ENCODE measurements at regions not wholly inside any gene's neighbourhood (a gene's known extent, or its start where the extent isn't known, plus 50 kb on each side); places are given as distances from the start of the nearest gene placed in this dataset.

- DNase-seq (no peak), FAIRE-seq (no peak)
- 65 to 71% (median 71%) methylated on average over 5 of the region's 5 CpGs for WGBS, 3 donors
- Histone ChIP-seq H3K4me3 (ENCODE audit: low read depth in 1 of 3, low read length in 3 of 3) (no peak overlapping the region), H3K27ac (ENCODE audit: low read depth in 1 of 3, low read length in 2 of 3) (no peak overlapping the region), H3K4me1 (ENCODE audit: control insufficient read depth in 3 of 3, insufficient read depth in 2 of 3, low read depth in 1 of 3, low read length in 2 of 3) (no peaks in the 10 kb centered on the region), H3K9me3 (ENCODE audit: control insufficient read depth in 2 of 2, insufficient read depth in 1 of 2, low read depth in 1 of 2, low read length in 1 of 2) (no peaks in the 10 kb centered on the region), H3K27me3 (ENCODE audit: control insufficient read depth in 3 of 3, insufficient read depth in 3 of 3, low read length in 3 of 3) (no peaks in the 10 kb centered on the region), H3K36me3 (ENCODE audit: control insufficient read depth in 3 of 3, insufficient read depth in 2 of 3, low read depth in 1 of 3, low read length in 3 of 3) (no peaks in the 10 kb centered on the region)
Observed at GRCh38 chr3:39592311-39593050, 125.0 kb downstream of the MOBP start.

DNA sequence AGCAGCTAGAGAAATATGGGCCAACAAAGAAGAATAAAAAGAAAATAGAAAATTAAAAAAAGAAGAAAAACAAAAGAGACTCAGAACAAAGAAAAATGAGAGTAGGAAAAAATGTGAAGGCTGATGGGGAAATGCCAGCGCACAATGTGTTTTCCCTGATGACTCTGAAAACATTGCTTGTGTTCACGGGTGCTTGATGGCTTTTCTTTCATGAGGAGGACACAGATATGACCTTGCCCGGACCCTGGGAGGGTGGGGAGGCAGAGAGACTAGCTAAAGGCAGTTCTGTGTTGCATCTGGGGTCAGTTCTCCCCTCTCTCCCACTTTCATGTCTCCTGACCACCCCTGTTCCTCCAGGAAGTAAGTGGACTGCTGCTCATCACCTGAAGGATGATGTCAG lies 125.9 kb downstream of the MOBP start:
- Histone ChIP-seq H3K27ac (ENCODE audit: low read depth in 1 of 3, low read length in 2 of 3) (no peak overlapping the region), H3K4me1 (ENCODE audit: control insufficient read depth in 3 of 3, insufficient read depth in 2 of 3, low read depth in 1 of 3, low read length in 2 of 3) (no peaks in the 10 kb centered on the region), H3K9me3 (ENCODE audit: control insufficient read depth in 2 of 2, insufficient read depth in 1 of 2, low read depth in 1 of 2, low read length in 1 of 2) (no peaks in the 10 kb centered on the region), H3K36me3 (ENCODE audit: control insufficient read depth in 3 of 3, insufficient read depth in 2 of 3, low read depth in 1 of 3, low read length in 3 of 3) (no peaks in the 10 kb centered on the region), H3K4me3 (ENCODE audit: low read depth in 1 of 3, low read length in 3 of 3) (no peak overlapping the region), H3K27me3 (ENCODE audit: control insufficient read depth in 3 of 3, insufficient read depth in 3 of 3, low read length in 3 of 3) (no peaks in the 10 kb centered on the region)
- DNase-seq (no peak), FAIRE-seq (no peak)
- WGBS, 3 donors: 39 to 53% (median 48%) methylated on average over 3 of the region's 3 CpGs

DNA sequence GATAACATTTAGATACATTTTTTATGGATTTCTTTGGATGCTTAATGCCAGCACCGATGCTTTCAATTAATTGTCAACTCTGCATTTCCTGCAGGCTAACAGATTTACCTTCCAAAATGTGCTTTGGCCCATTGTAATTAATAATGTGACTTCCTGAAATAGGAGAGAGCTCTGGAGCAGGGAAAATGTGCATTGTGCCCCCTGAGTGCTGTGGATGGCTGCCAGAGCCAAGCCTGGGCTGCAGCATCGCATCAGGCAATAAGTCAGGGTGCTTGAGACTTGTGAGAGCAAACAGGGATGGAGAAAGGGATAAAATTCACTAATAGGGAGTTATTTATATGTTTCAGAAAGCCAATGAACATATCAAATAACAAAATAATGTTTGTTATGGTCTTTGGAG lies 133.8 kb downstream of the MOBP start:
- Histone ChIP-seq H3K4me3 (ENCODE audit: low read depth in 1 of 3, low read length in 3 of 3) (no peak overlapping the region), H3K27me3 (ENCODE audit: control insufficient read depth in 3 of 3, insufficient read depth in 3 of 3, low read length in 3 of 3) (no peaks in the 10 kb centered on the region), H3K9me3 (ENCODE audit: control insufficient read depth in 2 of 2, insufficient read depth in 1 of 2, low read depth in 1 of 2, low read length in 1 of 2) (no peaks in the 10 kb centered on the region), H3K36me3 (ENCODE audit: control insufficient read depth in 3 of 3, insufficient read depth in 2 of 3, low read depth in 1 of 3, low read length in 3 of 3) (no peaks in the 10 kb centered on the region), H3K4me1 (ENCODE audit: control insufficient read depth in 3 of 3, insufficient read depth in 2 of 3, low read depth in 1 of 3, low read length in 2 of 3) (no peaks in the 10 kb centered on the region), H3K27ac (ENCODE audit: low read depth in 1 of 3, low read length in 2 of 3) (no peak overlapping the region)
- WGBS, 3 donors: 37 to 54% (median 47%) methylated on average over 2 of the region's 2 CpGs
- FAIRE-seq (no peak), DNase-seq (no peak)

GRCh38 chr3:39605837-39606236 lies 138.4 kb downstream of the MOBP start:
- Histone ChIP-seq H3K27ac (ENCODE audit: low read depth in 1 of 3, low read length in 2 of 3) (no peak overlapping the region), H3K4me3 (ENCODE audit: low read depth in 1 of 3, low read length in 3 of 3) (no peak overlapping the region), H3K36me3 (ENCODE audit: control insufficient read depth in 3 of 3, insufficient read depth in 2 of 3, low read depth in 1 of 3, low read length in 3 of 3) (no peaks in the 10 kb centered on the region), H3K4me1 (ENCODE audit: control insufficient read depth in 3 of 3, insufficient read depth in 2 of 3, low read depth in 1 of 3, low read length in 2 of 3) (no peaks in the 10 kb centered on the region), H3K27me3 (ENCODE audit: control insufficient read depth in 3 of 3, insufficient read depth in 3 of 3, low read length in 3 of 3) (no peaks in the 10 kb centered on the region), H3K9me3 (ENCODE audit: control insufficient read depth in 2 of 2, insufficient read depth in 1 of 2, low read depth in 1 of 2, low read length in 1 of 2) (no peaks in the 10 kb centered on the region)
- DNase-seq (no peak), FAIRE-seq (no peak)
- WGBS, 3 donors: 85 to 93% (median 91%) methylated on average over 1 of the region's 1 CpG

DNA sequence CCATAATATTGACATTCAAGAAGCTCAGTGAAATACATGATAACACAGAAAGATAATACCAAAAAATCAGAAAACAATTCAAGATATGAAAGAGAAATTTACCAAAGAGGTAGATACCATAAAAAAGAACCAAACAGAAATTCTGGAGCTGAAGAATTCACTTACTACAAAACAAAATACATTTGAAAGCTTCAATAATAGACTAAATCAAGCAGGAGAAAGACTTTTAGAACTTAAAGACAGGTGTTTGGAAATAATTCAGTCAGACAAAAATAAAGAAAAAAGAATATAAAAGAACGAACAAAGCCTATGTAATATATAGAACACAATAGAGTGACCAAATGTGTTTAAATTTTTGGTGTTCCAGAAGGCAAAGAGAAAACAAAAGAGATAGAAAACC lies 158.7 kb downstream of the MOBP start:
- FAIRE-seq: peak; percentile 59
- WGBS, 3 donors: 71 to 89% (median 87%) methylated on average over 1 of the region's 1 CpG
- no peak overlapping the region for H3K4me3 ChIP-seq (ENCODE audit: low read depth in 1 of 3, low read length in 3 of 3)
- H3K4me1 ChIP-seq (ENCODE audit: control insufficient read depth in 3 of 3, insufficient read depth in 2 of 3, low read depth in 1 of 3, low read length in 2 of 3): no peaks in the 10 kb centered on the region
- H3K27me3 ChIP-seq (ENCODE audit: control insufficient read depth in 3 of 3, insufficient read depth in 3 of 3, low read length in 3 of 3): no peaks in the 10 kb centered on the region
- H3K9me3 ChIP-seq (ENCODE audit: control insufficient read depth in 2 of 2, insufficient read depth in 1 of 2, low read depth in 1 of 2, low read length in 1 of 2): no peaks in the 10 kb centered on the region
- no peaks in the 10 kb centered on the region for H3K36me3 ChIP-seq (ENCODE audit: control insufficient read depth in 3 of 3, insufficient read depth in 2 of 3, low read depth in 1 of 3, low read length in 3 of 3)
- no peak overlapping the region for H3K27ac ChIP-seq (ENCODE audit: low read depth in 1 of 3, low read length in 2 of 3)
- DNase-seq: no peak

- Histone ChIP-seq H3K27ac (ENCODE audit: low read depth in 1 of 3, low read length in 2 of 3) (no peak overlapping the region), H3K4me1 (ENCODE audit: control insufficient read depth in 3 of 3, insufficient read depth in 2 of 3, low read depth in 1 of 3, low read length in 2 of 3) (no peaks in the 10 kb centered on the region), H3K27me3 (ENCODE audit: control insufficient read depth in 3 of 3, insufficient read depth in 3 of 3, low read length in 3 of 3) (no peaks in the 10 kb centered on the region), H3K36me3 (ENCODE audit: control insufficient read depth in 3 of 3, insufficient read depth in 2 of 3, low read depth in 1 of 3, low read length in 3 of 3) (no peaks in the 10 kb centered on the region), H3K4me3 (ENCODE audit: low read depth in 1 of 3, low read length in 3 of 3) (no peak overlapping the region), H3K9me3 (ENCODE audit: control insufficient read depth in 2 of 2, insufficient read depth in 1 of 2, low read depth in 1 of 2, low read length in 1 of 2) (no peaks in the 10 kb centered on the region)
- FAIRE-seq: no peak
- DNase-seq: no peak
- 25 to 48% (median 26%) methylated on average over 5 of the region's 5 CpGs for WGBS, 3 donors
Observed at GRCh38 chr3:39631136-39631535, 163.7 kb downstream of the MOBP start.

- Histone ChIP-seq H3K4me1 (ENCODE audit: control insufficient read depth in 3 of 3, insufficient read depth in 2 of 3, low read depth in 1 of 3, low read length in 2 of 3) (no peaks in the 10 kb centered on the region), H3K9me3 (ENCODE audit: control insufficient read depth in 2 of 2, insufficient read depth in 1 of 2, low read depth in 1 of 2, low read length in 1 of 2) (no peaks in the 10 kb centered on the region), H3K27ac (ENCODE audit: low read depth in 1 of 3, low read length in 2 of 3) (no peak overlapping the region), H3K36me3 (ENCODE audit: control insufficient read depth in 3 of 3, insufficient read depth in 2 of 3, low read depth in 1 of 3, low read length in 3 of 3) (no peaks in the 10 kb centered on the region), H3K4me3 (ENCODE audit: low read depth in 1 of 3, low read length in 3 of 3) (no peak overlapping the region), H3K27me3 (ENCODE audit: control insufficient read depth in 3 of 3, insufficient read depth in 3 of 3, low read length in 3 of 3) (no peaks in the 10 kb centered on the region)
- WGBS, 3 donors: 37 to 68% (median 60%) methylated on average over 1 of the region's 1 CpG
- DNase-seq (no peak), FAIRE-seq (no peak)
Observed at GRCh38 chr3:39637807-39638206, 170.3 kb downstream of the MOBP start.

GRCh38 chr3:39638301-39638700 lies 170.8 kb downstream of the MOBP start:
- Histone ChIP-seq H3K9me3 (ENCODE audit: control insufficient read depth in 2 of 2, insufficient read depth in 1 of 2, low read depth in 1 of 2, low read length in 1 of 2) (no peaks in the 10 kb centered on the region), H3K4me3 (ENCODE audit: low read depth in 1 of 3, low read length in 3 of 3) (no peak overlapping the region), H3K27ac (ENCODE audit: low read depth in 1 of 3, low read length in 2 of 3) (no peak overlapping the region), H3K36me3 (ENCODE audit: control insufficient read depth in 3 of 3, insufficient read depth in 2 of 3, low read depth in 1 of 3, low read length in 3 of 3) (no peaks in the 10 kb centered on the region), H3K4me1 (ENCODE audit: control insufficient read depth in 3 of 3, insufficient read depth in 2 of 3, low read depth in 1 of 3, low read length in 2 of 3) (no peaks in the 10 kb centered on the region), H3K27me3 (ENCODE audit: control insufficient read depth in 3 of 3, insufficient read depth in 3 of 3, low read length in 3 of 3) (no peaks in the 10 kb centered on the region)
- WGBS, 3 donors: 60 to 62% (median 61%) methylated on average over 6 of the region's 6 CpGs
- FAIRE-seq: no peak
- DNase-seq: no peak
